OCI-LY1 (cell line): ENCODE measurements at regions not wholly inside any gene's neighbourhood (a gene's known extent, or its start where the extent isn't known, plus 50 kb on each side); places are given as distances from the start of the nearest gene placed in this dataset.
A peak's percentile ranks its signal among the peaks of the same experiment; 100 is the strongest.

Experiments used
- H2AFZ ChIP-seq: fragments of 200-600 bp; sonication (generic), shearing (Covaris generic); 2 replicates; pipeline ENCODE4 v1.6.0; 2014; ENCODE audit warnings: antibody characterized with exemption, mild to moderate bottlenecking, low read length
- H3F3A ChIP-seq: fragments of 200-600 bp; sonication (generic), shearing (Covaris generic); 2 replicates; pipeline ENCODE4 v1.6.0; 2014; ENCODE audit warnings: mild to moderate bottlenecking, antibody characterized with exemption, low read length, moderate library complexity; ENCODE audit not compliant: insufficient read depth
- H3K27ac ChIP-seq: fragments of 200-600 bp; sonication (generic); 2 replicates; pipeline ENCODE4 v1.5.1; 2014; ENCODE audit warnings: low read length, mixed run types, mild to moderate bottlenecking, low read depth; ENCODE audit not compliant: poor library complexity, severe bottlenecking
- H3K27me3 ChIP-seq: fragments of 200-600 bp; sonication (generic); 2 replicates; pipeline ENCODE4 v1.6.0; 2014; ENCODE audit warnings: antibody characterized with exemption, mild to moderate bottlenecking, low read length, moderate library complexity; ENCODE audit not compliant: insufficient read depth
- H3K36me3 ChIP-seq: fragments of 200-600 bp; sonication (generic); 2 replicates; pipeline ENCODE4 v1.6.1; 2014; ENCODE audit warnings: mild to moderate bottlenecking, antibody characterized with exemption, low read length, moderate library complexity, mixed read lengths; ENCODE audit not compliant: insufficient read depth
- H3K4me1 ChIP-seq: fragments of 200-600 bp; sonication (generic); 2 replicates; pipeline ENCODE4 v1.5.1; 2014; ENCODE audit warnings: mild to moderate bottlenecking, low read length, moderate library complexity; ENCODE audit not compliant: insufficient read depth, severe bottlenecking
- H3K4me2 ChIP-seq: fragments of 200-600 bp; sonication (generic), shearing (Covaris generic); 2 replicates; pipeline ENCODE4 v1.6.1; 2014; ENCODE audit warnings: low read length
- H3K4me3 ChIP-seq: fragments of 200-600 bp; sonication (generic); 2 replicates; pipeline ENCODE4 v1.5.1; 2014; ENCODE audit warnings: low read length, low read depth, mild to moderate bottlenecking, mixed read lengths; ENCODE audit not compliant: poor library complexity, severe bottlenecking
- H3K79me2 ChIP-seq: fragments of 200-600 bp; shearing (Covaris generic); 2 replicates; pipeline ENCODE4 v1.6.1; 2016; ENCODE audit warnings: mixed run types, low read length, mixed read lengths; ENCODE audit not compliant: insufficient read depth
- H3K9ac ChIP-seq: fragments of 200-600 bp; sonication (generic), shearing (Covaris generic); 2 replicates; pipeline ENCODE4 v1.6.1; 2014; ENCODE audit warnings: mild to moderate bottlenecking, low read length, mixed read lengths
- H3K9me2 ChIP-seq: fragments of 200-600 bp; sonication (generic), shearing (Covaris generic); 2 replicates; pipeline ENCODE4 v1.6.1; 2014; ENCODE audit warnings: low read depth, mild to moderate bottlenecking, low read length, mixed read lengths
- H3K9me3 ChIP-seq: fragments of 200-600 bp; shearing (Covaris generic); 2 replicates; pipeline ENCODE4 v1.6.1; 2014; ENCODE audit warnings: low read length, mixed read lengths
- H4K20me1 ChIP-seq: fragments of 200-600 bp; sonication (generic), shearing (Covaris generic); 2 replicates; pipeline ENCODE4 v1.6.0; 2016; ENCODE audit warnings: mild to moderate bottlenecking, low read length; ENCODE audit not compliant: insufficient read depth
- EZH2 ChIP-seq: fragments of 200-600 bp; sonication (generic), shearing (Covaris generic); IDR thresholded peaks from 2 replicates; pipeline ENCODE4 v1.8.0; 2017; ENCODE audit warnings: borderline replicate concordance, mixed run types, mild to moderate bottlenecking, antibody characterized with exemption, low read length, moderate library complexity, mixed read lengths
- TF ChIP-seq, protein P1 (sequence below): fragments of 200-600 bp; sonication (generic), shearing (Covaris generic); IDR thresholded peaks from 2 replicates; pipeline ENCODE4 v1.5.1; 2017; ENCODE audit warnings: mild to moderate bottlenecking, antibody characterized with exemption, low read length, moderate library complexity, mixed read lengths

DNA sequence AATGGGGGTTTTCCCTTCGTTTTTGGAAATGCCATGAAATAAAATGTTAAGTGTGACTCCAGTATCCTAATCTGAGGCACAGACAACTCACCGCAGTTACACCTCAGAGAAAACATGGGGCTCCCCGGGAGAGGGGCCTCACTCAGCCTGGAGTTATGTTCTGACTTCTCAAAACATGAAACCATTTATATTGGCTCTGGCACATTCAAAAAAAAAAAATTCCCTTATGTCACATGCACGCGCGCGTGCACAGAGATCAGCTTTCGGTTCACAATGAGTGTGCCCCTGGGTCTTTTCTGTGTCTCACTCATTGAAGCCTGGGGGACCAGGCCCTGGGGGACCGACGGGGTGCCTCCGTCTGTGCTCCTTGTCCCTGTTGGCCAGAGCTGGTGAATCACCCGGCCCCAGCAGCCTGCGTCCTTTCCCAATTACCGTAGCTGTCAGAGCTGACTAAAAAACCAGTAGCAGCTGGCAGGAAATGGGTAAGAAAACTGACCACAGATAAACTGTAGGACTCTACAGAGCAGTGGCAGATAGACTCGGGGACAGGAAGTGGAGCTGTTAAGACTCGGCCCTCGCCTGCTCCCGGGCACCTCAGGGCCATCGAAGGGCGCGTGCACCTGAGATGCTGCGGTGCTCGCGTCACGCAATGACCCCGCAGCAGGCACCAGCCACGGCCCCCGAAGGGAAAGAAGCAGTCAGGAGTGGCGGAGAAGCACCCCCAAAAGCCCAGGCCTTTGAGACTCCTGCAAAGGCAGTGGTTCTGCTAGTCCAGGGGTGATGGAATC is 138.3 kb upstream of the ID2 start:
- H3K27me3 ChIP-seq: no peaks in the 10 kb centered on the region
- peaks cover 15% of the 10 kb centered on the region; the same call in 1 of the 2 replicates for H3K36me3 ChIP-seq
- peak overlapping the region; percentile 57 for H3K9ac ChIP-seq
- H3K9me2 ChIP-seq: no peaks in the 10 kb centered on the region
- H3K4me1 ChIP-seq: peaks cover 100% of the 10 kb centered on the region
- H3K4me3 ChIP-seq: peak overlapping the region; percentile 27
- no peaks in the 10 kb centered on the region for H4K20me1 ChIP-seq
- H2AFZ ChIP-seq: no peak overlapping the region
- H3K27ac ChIP-seq: peak overlapping the region; percentile 98
- TF ChIP-seq, protein P1, sequence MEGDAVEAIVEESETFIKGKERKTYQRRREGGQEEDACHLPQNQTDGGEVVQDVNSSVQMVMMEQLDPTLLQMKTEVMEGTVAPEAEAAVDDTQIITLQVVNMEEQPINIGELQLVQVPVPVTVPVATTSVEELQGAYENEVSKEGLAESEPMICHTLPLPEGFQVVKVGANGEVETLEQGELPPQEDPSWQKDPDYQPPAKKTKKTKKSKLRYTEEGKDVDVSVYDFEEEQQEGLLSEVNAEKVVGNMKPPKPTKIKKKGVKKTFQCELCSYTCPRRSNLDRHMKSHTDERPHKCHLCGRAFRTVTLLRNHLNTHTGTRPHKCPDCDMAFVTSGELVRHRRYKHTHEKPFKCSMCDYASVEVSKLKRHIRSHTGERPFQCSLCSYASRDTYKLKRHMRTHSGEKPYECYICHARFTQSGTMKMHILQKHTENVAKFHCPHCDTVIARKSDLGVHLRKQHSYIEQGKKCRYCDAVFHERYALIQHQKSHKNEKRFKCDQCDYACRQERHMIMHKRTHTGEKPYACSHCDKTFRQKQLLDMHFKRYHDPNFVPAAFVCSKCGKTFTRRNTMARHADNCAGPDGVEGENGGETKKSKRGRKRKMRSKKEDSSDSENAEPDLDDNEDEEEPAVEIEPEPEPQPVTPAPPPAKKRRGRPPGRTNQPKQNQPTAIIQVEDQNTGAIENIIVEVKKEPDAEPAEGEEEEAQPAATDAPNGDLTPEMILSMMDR: no peak
- no peak for TF ChIP-seq EZH2
- H3F3A ChIP-seq: no peaks in the 10 kb centered on the region
- H3K4me2 ChIP-seq: peak overlapping the region; percentile 56
- H3K9me3 ChIP-seq: no peaks in the 10 kb centered on the region
- H3K79me2 ChIP-seq: no peaks in the 10 kb centered on the region

DNA sequence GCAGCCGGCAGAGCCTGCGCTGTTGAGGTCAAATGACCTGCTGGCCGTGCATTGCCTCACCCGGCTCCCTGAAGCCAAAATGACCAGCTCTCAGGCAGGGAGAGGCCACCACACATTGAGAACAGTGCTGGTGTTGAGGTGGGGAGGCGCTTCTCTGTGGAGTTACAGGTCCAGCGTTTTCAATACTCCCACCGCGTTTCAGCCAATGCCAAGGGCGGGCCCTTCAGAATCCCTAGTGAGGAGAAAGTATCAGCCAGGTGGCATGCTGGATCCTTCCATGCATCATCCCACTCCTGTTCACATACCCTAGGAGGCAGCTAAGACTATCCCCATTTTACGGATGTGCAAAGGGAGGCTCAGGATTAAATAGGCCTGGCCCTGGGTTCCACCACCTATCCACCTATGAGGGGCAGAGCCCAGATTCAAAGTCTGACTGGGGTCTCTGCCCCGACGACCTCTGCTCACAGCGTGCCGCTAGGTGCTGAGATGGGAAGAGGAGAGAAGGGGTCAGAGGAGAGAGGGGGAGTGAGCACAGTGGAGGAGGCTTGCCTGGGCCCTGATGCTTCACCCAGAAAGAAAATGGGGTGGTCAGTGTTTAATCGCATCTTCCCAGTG is 137.6 kb upstream of the ID2 start:
- Histone ChIP-seq H2AFZ (no peak overlapping the region), H3K79me2 (no peaks in the 10 kb centered on the region), H3K4me2 (peak overlapping the region; percentile 56)

DNA sequence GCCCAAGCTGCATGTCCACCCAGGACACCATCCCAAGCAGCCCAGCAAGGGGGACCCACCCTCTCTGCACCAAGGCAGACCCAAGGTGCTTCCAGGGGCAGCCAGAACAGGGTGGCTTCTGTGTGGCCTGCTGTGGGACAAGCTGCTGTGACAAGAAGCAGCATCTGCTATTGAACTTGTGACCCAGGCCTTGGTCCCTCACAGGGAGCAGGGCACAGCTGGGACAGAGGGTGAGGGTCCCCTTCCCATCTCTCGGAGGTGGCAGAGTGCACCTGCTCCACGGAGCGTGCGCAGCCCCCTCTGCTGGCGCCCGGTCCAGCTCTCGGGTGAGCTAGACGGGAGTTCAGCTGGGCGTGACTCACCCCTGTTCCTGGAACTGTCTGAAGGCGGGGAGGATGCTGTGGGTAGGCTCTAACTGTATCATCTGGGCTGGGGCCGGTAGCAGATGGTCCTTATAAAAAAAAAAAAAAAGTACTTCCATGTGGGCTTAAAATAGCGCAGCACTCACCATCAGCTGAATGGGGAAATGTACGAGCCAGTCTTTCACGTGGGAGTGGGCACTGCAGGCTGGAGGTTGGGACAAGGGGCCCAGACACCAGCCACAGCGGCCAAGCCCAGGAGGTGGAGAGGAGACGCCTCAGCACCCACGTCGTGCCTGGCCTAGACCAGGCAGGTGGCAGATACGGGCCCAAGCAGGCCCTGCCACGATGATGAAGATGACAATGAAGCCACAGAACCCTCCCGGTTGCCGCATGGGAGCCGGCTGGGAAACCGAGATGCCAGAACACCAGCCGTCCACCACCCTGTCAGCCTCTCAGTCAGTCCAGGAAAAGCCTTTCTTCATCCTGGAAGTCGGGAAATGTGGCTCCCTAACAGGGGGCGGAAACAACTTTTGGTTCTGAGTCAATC is 136.8 kb upstream of the ID2 start:
- H3K4me1 ChIP-seq: peaks cover 100% of the 10 kb centered on the region
- H3K9me3 ChIP-seq: no peaks in the 10 kb centered on the region
- peak overlapping the region; percentile 98 for H3K27ac ChIP-seq
- no peaks in the 10 kb centered on the region for H3K27me3 ChIP-seq
- no peaks in the 10 kb centered on the region for H3K9me2 ChIP-seq
- peaks cover 15% of the 10 kb centered on the region; the same call in 1 of the 2 replicates for H3K36me3 ChIP-seq
- peak overlapping the region; percentile 3 for H3K4me3 ChIP-seq
- peak overlapping the region; percentile 56 for H3K4me2 ChIP-seq
- H3F3A ChIP-seq: no peaks in the 10 kb centered on the region
- H4K20me1 ChIP-seq: no peaks in the 10 kb centered on the region
- no peaks in the 10 kb centered on the region for H3K79me2 ChIP-seq
- TF ChIP-seq, protein P1: peak; percentile 69
- TF ChIP-seq EZH2: no peak
- H3K9ac ChIP-seq: peak overlapping the region; percentile 57
- H2AFZ ChIP-seq: no peak overlapping the region

More for the DNA sequence above, 137.6 kb upstream of the ID2 start:
- TF ChIP-seq, protein P1: no peak
- TF ChIP-seq EZH2: no peak
- no peaks in the 10 kb centered on the region for H3K9me2 ChIP-seq
- no peaks in the 10 kb centered on the region for H3K27me3 ChIP-seq
- no peaks in the 10 kb centered on the region for H3K9me3 ChIP-seq
- H3K36me3 ChIP-seq: peaks cover 15% of the 10 kb centered on the region; the same call in 1 of the 2 replicates
- H3K4me3 ChIP-seq: peak overlapping the region; percentile 27
- peak overlapping the region; percentile 98 for H3K27ac ChIP-seq
- no peaks in the 10 kb centered on the region for H4K20me1 ChIP-seq
- peak overlapping the region; percentile 57 for H3K9ac ChIP-seq
- peaks cover 100% of the 10 kb centered on the region for H3K4me1 ChIP-seq
- H3F3A ChIP-seq: no peaks in the 10 kb centered on the region
